Fibroblast of mammary gland (primary cell): ENCODE measurements at regions not wholly inside any gene's neighbourhood (a gene's known extent, or its start where the extent isn't known, plus 50 kb on each side); places are given as distances from the start of the nearest gene placed in this dataset.
A peak's percentile ranks its signal among the peaks of the same experiment; 100 is the strongest.

Experiments used
- DNase-seq: peaks from one replicate; pipeline ENCODE4 v3.0.0-alpha.2; 2010; ENCODE audit warnings: low read depth
- H3K4me3 ChIP-seq: 2 replicates; pipeline ENCODE4 v1.5.1; 2011; ENCODE audit warnings: low read depth, mild to moderate bottlenecking, low read length, moderate library complexity; ENCODE audit not compliant: control insufficient read depth
- CTCF ChIP-seq: conservative IDR thresholded peaks from 2 replicates; pipeline ENCODE4 v1.5.1; 2011; ENCODE audit warnings: low read depth, low read length, inconsistent platforms; ENCODE audit not compliant: control insufficient read depth, insufficient read depth

GRCh38 chr5:74309050-74309449, 331.5 kb downstream of the ENC1 start:
- H3K4me3 ChIP-seq: no peak overlapping the region
- no peak for DNase-seq
- no peak for TF ChIP-seq CTCF

GRCh38 chr5:74306845-74307244, 333.7 kb downstream of the ENC1 start:
- H3K4me3 ChIP-seq: no peak overlapping the region
- no peak for DNase-seq
- TF ChIP-seq CTCF: no peak

- no peak for DNase-seq
- TF ChIP-seq CTCF: no peak
- H3K4me3 ChIP-seq: no peak overlapping the region
Observed at GRCh38 chr5:74304536-74304935, 336.0 kb downstream of the ENC1 start.

GRCh38 chr5:74303578-74303977, 336.9 kb downstream of the ENC1 start:
- peak; percentile 45 for DNase-seq
- no peak overlapping the region for H3K4me3 ChIP-seq
- no peak for TF ChIP-seq CTCF

GRCh38 chr5:74301576-74301975, 339.0 kb downstream of the ENC1 start:
- TF ChIP-seq CTCF: no peak
- no peak overlapping the region for H3K4me3 ChIP-seq

GRCh38 chr5:74300808-74301389, 339.6 kb downstream of the ENC1 start:
- TF ChIP-seq CTCF: no peak
- H3K4me3 ChIP-seq: no peak overlapping the region
- DNase-seq: no peak

More at GRCh38 chr5:74301576-74301975, 339.0 kb downstream of the ENC1 start:
- no peak for DNase-seq

GRCh38 chr5:74299833-74300232, 340.7 kb downstream of the ENC1 start:
- no peak for TF ChIP-seq CTCF
- no peak overlapping the region for H3K4me3 ChIP-seq
- DNase-seq: no peak
